Posterior cingulate gyrus (tissue), 11 donors: ENCODE measurements at regions not wholly inside any gene's neighbourhood (a gene's known extent, or its start where the extent isn't known, plus 50 kb on each side); places are given as distances from the start of the nearest gene placed in this dataset.
"Not testable (repeated sequence)": the region's sequence is repeated elsewhere in the genome, so short reads cannot be mapped to it uniquely, and the experiment has no call there.

Source experiments
- DNase-seq, 10 donors: peaks; one replicate each; pipeline versions ENCODE4 v3.0.0 to v3.0.0-alpha.2; 2020 to 2021; ENCODE audit warnings: mixed read lengths in 3 of 10
- intact Hi-C: fragments of 100-400 bp; cut with DNase I; formaldehyde crosslinking; loops from one replicate; pipeline ENCODE4 v1.15.1; 2023

GRCh38 chrX:35382966-35383365 is 415.2 kb upstream of the MAGEB16 start:
- DNase-seq = no peak
- intact Hi-C loops = no loop called here

- intact Hi-C loops = no loop called here
- no peak for DNase-seq
Measured at GRCh38 chrX:35392232-35392631, 405.9 kb upstream of the MAGEB16 start.

GRCh38 chrX:35406386-35406785 is 391.8 kb upstream of the MAGEB16 start:
- intact Hi-C loops = no loop called here
- no peak for DNase-seq

- intact Hi-C loops = no loop called here
- DNase-seq = no peak
Measured at GRCh38 chrX:35416782-35417181, 381.4 kb upstream of the MAGEB16 start.

- no peak for DNase-seq
- intact Hi-C loops = no loop called here
Measured at GRCh38 chrX:35432056-35432455, 366.1 kb upstream of the MAGEB16 start.

GRCh38 chrX:35439034-35439660 is 359.0 kb upstream of the MAGEB16 start:
- intact Hi-C loops = no loop called here
- no peak for DNase-seq

GRCh38 chrX:35439692-35440091 is 358.4 kb upstream of the MAGEB16 start:
- intact Hi-C loops = no loop called here
- DNase-seq = no peak

GRCh38 chrX:35442421-35442820 is 355.7 kb upstream of the MAGEB16 start:
- no peak for DNase-seq
- intact Hi-C loops = no loop called here

- intact Hi-C loops = not testable (repeated sequence)
- peak in 3 of 10 donors; percentile 6 to 81 (median 50) for DNase-seq
Measured at GRCh38 chrX:35443091-35443582, 355.0 kb upstream of the MAGEB16 start.

- DNase-seq = no peak
- intact Hi-C loops = no loop called here
Measured at GRCh38 chrX:35444671-35445355, 353.3 kb upstream of the MAGEB16 start.

GRCh38 chrX:35445912-35446311 is 352.2 kb upstream of the MAGEB16 start:
- DNase-seq = no peak
- intact Hi-C loops = no loop called here

- intact Hi-C loops = no loop called here
- no peak for DNase-seq
Measured at GRCh38 chrX:35456891-35457290, 341.3 kb upstream of the MAGEB16 start.

GRCh38 chrX:35458142-35458541 is 340.0 kb upstream of the MAGEB16 start:
- intact Hi-C loops = no loop called here
- DNase-seq = no peak

- intact Hi-C loops = no loop called here
- DNase-seq = no peak
Measured at GRCh38 chrX:35461164-35461563, 337.0 kb upstream of the MAGEB16 start.

GRCh38 chrX:35496671-35497070 is 301.5 kb upstream of the MAGEB16 start:
- DNase-seq, intact Hi-C loops: not testable (repeated sequence)

- DNase-seq = peak in 1 of 10 donors; percentile 26
- intact Hi-C loops = not testable (repeated sequence)
Measured at GRCh38 chrX:35497453-35497852, 300.7 kb upstream of the MAGEB16 start.

- peak in 1 of 10 donors; percentile 74 for DNase-seq
- intact Hi-C loops = no loop called here
Measured at GRCh38 chrX:35499071-35499862, 298.9 kb upstream of the MAGEB16 start.

GRCh38 chrX:35507701-35508100 is 290.4 kb upstream of the MAGEB16 start:
- DNase-seq = no peak
- intact Hi-C loops = no loop called here

- intact Hi-C loops, DNase-seq: not testable (repeated sequence)
Measured at GRCh38 chrX:35548003-35548402, 250.1 kb upstream of the MAGEB16 start.

GRCh38 chrX:35557916-35558315 is 240.2 kb upstream of the MAGEB16 start:
- no peak for DNase-seq
- intact Hi-C loops = no loop called here

- intact Hi-C loops = no loop called here
- DNase-seq = no peak
Measured at GRCh38 chrX:35561985-35562384, 236.2 kb upstream of the MAGEB16 start.
